Neural progenitor cell (in vitro differentiated cells): ENCODE measurements at regions not wholly inside any gene's neighbourhood (a gene's known extent, or its start where the extent isn't known, plus 50 kb on each side); places are given as distances from the start of the nearest gene placed in this dataset.

Experiments used
- DNase-seq: peaks from one replicate; pipeline ENCODE4 v3.0.0-alpha.2; 2016; ENCODE audit warnings: low spot score
- H2AFZ ChIP-seq: fragments of 200-600 bp; sonication (generic); replicated peaks from 2 replicates; pipeline ENCODE4 v1.6.1; 2016; ENCODE audit warnings: antibody characterized with exemption
- H3F3A ChIP-seq: fragments of 200-600 bp; sonication (generic); 2 replicates; pipeline ENCODE4 v1.6.1; 2016; ENCODE audit warnings: antibody characterized with exemption, low read depth
- H3K27ac ChIP-seq: fragments of 200-600 bp; sonication (generic); 2 replicates; pipeline ENCODE4 v1.5.1; 2016; ENCODE audit warnings: mild to moderate bottlenecking
- H3K27me3 ChIP-seq: fragments of 200-600 bp; sonication (generic); 2 replicates; pipeline ENCODE4 v1.6.1; 2016; ENCODE audit warnings: mild to moderate bottlenecking, moderate library complexity
- H3K36me3 ChIP-seq: fragments of 200-600 bp; sonication (generic); 2 replicates; pipeline ENCODE4 v1.5.1; 2016
- H3K4me1 ChIP-seq: fragments of 200-600 bp; sonication (generic); 2 replicates; pipeline ENCODE4 v1.6.1; 2016; ENCODE audit warnings: mixed run types
- H3K4me2 ChIP-seq: fragments of 200-600 bp; sonication (generic); 2 replicates; pipeline ENCODE4 v1.6.1; 2016
- H3K4me3 ChIP-seq: fragments of 200-600 bp; sonication (generic); 2 replicates; pipeline ENCODE4 v1.5.1; 2016
- H3K79me2 ChIP-seq: fragments of 200-600 bp; sonication (generic); 2 replicates; pipeline ENCODE4 v1.6.1; 2016; ENCODE audit warnings: low read depth
- H3K9ac ChIP-seq: fragments of 200-600 bp; sonication (generic); 2 replicates; pipeline ENCODE4 v1.6.1; 2016
- H3K9me3 ChIP-seq: fragments of 200-600 bp; sonication (generic); 2 replicates; pipeline ENCODE4 v1.5.1; 2016; ENCODE audit warnings: low read depth
- H4K20me1 ChIP-seq: fragments of 200-600 bp; sonication (generic); 2 replicates; pipeline ENCODE4 v1.6.1; 2016; ENCODE audit warnings: low read depth
- H3K27ac Mint-ChIP-seq: 3 replicates; pipeline ENCODE4 v1.8.0; 2021; ENCODE audit warnings: mixed read lengths
- H3K27me3 Mint-ChIP-seq: 2 replicates; pipeline ENCODE4 v1.8.0; 2022; ENCODE audit warnings: low read depth, mild to moderate bottlenecking, inconsistent platforms, moderate library complexity, mixed read lengths; ENCODE audit not compliant: insufficient read depth
- H3K36me3 Mint-ChIP-seq: 3 replicates; pipeline ENCODE4 v1.8.0; 2021; ENCODE audit warnings: mixed read lengths
- H3K4me1 Mint-ChIP-seq: 3 replicates; pipeline ENCODE4 v1.8.0; 2021; ENCODE audit warnings: mixed read lengths
- H3K4me3 Mint-ChIP-seq: 3 replicates; pipeline ENCODE4 v1.8.0; 2021; ENCODE audit warnings: mild to moderate bottlenecking, moderate library complexity, mixed read lengths
- H3K9me3 Mint-ChIP-seq: 3 replicates; pipeline ENCODE4 v1.8.0; 2020; ENCODE audit warnings: mixed read lengths
- EZH2 ChIP-seq: fragments of 200-600 bp; sonication (generic); IDR thresholded peaks from 2 replicates; pipeline ENCODE4 v1.6.1; 2017; ENCODE audit warnings: antibody characterized with exemption, mild to moderate bottlenecking, moderate library complexity
- EZH2phosphoT487 ChIP-seq: fragments of 200-600 bp; sonication (generic); IDR thresholded peaks from 2 replicates; pipeline ENCODE4 v1.6.1; 2017; ENCODE audit warnings: antibody characterized with exemption
- TF ChIP-seq, protein P1 (sequence below): fragments of 200-600 bp; sonication (generic); IDR thresholded peaks from 2 replicates; pipeline ENCODE4 v1.5.1; 2017; ENCODE audit warnings: antibody characterized with exemption, mild to moderate bottlenecking

- H3K36me3 ChIP-seq, result no peaks in the 10 kb centered on the region
- no peaks in the 10 kb centered on the region for H3K4me1 ChIP-seq
- no peaks in the 10 kb centered on the region for H3K36me3 Mint-ChIP-seq
- peaks cover 21% of the 10 kb centered on the region for H3K9me3 Mint-ChIP-seq
- H3K27me3 ChIP-seq, result no peaks in the 10 kb centered on the region
- no peaks in the 10 kb centered on the region for H3F3A ChIP-seq
- H4K20me1 ChIP-seq, result no peaks in the 10 kb centered on the region
- no peaks in the 10 kb centered on the region for H3K79me2 ChIP-seq
- H3K4me3 Mint-ChIP-seq, result no peak overlapping the region
- H3K27ac ChIP-seq, result no peak overlapping the region
- H3K4me3 ChIP-seq, result no peak overlapping the region
- H3K27ac Mint-ChIP-seq, result no peak overlapping the region
- H2AFZ ChIP-seq, result no peak overlapping the region
- H3K9me3 ChIP-seq, result no peaks in the 10 kb centered on the region
- H3K4me1 Mint-ChIP-seq, result no peaks in the 10 kb centered on the region
- H3K27me3 Mint-ChIP-seq, result no peaks in the 10 kb centered on the region
- no peak overlapping the region for H3K4me2 ChIP-seq
- H3K9ac ChIP-seq, result no peak overlapping the region
- TF ChIP-seq EZH2, result no peak
- TF ChIP-seq EZH2phosphoT487, result no peak
- TF ChIP-seq, protein P1, sequence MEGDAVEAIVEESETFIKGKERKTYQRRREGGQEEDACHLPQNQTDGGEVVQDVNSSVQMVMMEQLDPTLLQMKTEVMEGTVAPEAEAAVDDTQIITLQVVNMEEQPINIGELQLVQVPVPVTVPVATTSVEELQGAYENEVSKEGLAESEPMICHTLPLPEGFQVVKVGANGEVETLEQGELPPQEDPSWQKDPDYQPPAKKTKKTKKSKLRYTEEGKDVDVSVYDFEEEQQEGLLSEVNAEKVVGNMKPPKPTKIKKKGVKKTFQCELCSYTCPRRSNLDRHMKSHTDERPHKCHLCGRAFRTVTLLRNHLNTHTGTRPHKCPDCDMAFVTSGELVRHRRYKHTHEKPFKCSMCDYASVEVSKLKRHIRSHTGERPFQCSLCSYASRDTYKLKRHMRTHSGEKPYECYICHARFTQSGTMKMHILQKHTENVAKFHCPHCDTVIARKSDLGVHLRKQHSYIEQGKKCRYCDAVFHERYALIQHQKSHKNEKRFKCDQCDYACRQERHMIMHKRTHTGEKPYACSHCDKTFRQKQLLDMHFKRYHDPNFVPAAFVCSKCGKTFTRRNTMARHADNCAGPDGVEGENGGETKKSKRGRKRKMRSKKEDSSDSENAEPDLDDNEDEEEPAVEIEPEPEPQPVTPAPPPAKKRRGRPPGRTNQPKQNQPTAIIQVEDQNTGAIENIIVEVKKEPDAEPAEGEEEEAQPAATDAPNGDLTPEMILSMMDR, result no peak
- DNase-seq, result no peak
Measured at GRCh38 chr12:82210882-82211281, 147.3 kb downstream of the CCDC59 start.

- H3K27ac Mint-ChIP-seq, result no peak overlapping the region
- no peak overlapping the region for H3K9ac ChIP-seq
- H4K20me1 ChIP-seq, result no peaks in the 10 kb centered on the region
- H3K4me3 Mint-ChIP-seq, result no peak overlapping the region
- no peak overlapping the region for H3K4me3 ChIP-seq
- no peaks in the 10 kb centered on the region for H3F3A ChIP-seq
- H3K27me3 ChIP-seq, result no peaks in the 10 kb centered on the region
- no peaks in the 10 kb centered on the region for H3K9me3 ChIP-seq
- no peak for DNase-seq
- H3K36me3 Mint-ChIP-seq, result no peaks in the 10 kb centered on the region
- TF ChIP-seq EZH2 (no peak), EZH2phosphoT487 (no peak)
- TF ChIP-seq, protein P1, result no peak
- no peaks in the 10 kb centered on the region for H3K79me2 ChIP-seq
- no peaks in the 10 kb centered on the region for H3K36me3 ChIP-seq
- H2AFZ ChIP-seq, result no peak overlapping the region
- no peaks in the 10 kb centered on the region for H3K4me1 ChIP-seq
- H3K27me3 Mint-ChIP-seq, result no peaks in the 10 kb centered on the region
- H3K4me1 Mint-ChIP-seq, result no peaks in the 10 kb centered on the region
- peaks cover 19% of the 10 kb centered on the region for H3K9me3 Mint-ChIP-seq
- H3K4me2 ChIP-seq, result no peak overlapping the region
- no peak overlapping the region for H3K27ac ChIP-seq
Measured at GRCh38 chr12:82209533-82209932, 148.7 kb downstream of the CCDC59 start.

DNA sequence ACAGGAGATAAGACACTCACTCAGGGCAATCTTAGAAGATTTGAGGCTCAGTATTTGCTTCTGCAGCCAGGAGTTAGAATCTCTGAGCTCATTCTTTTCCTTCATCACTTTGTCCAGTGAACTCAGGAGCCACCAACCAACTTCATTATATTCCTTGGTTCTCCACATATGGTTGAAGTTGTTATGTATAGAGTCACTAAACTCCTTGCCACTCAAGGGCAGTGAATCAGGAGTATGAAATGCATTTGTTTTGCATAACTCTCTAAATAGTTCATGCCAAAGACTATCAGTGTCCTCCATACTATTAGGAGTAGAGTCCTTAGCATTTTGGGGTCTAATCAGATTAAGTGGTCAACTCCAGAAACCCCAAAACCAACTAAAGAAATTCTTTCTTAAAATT lies 150.6 kb downstream of the CCDC59 start:
- Histone ChIP-seq H3K9me3 (no peaks in the 10 kb centered on the region), H4K20me1 (no peaks in the 10 kb centered on the region), H3K4me2 (no peak overlapping the region), H3K9ac (no peak overlapping the region), H2AFZ (no peak overlapping the region), H3F3A (no peaks in the 10 kb centered on the region), H3K4me1 (no peaks in the 10 kb centered on the region), H3K27ac (no peak overlapping the region), H3K4me3 (no peak overlapping the region), H3K27me3 (no peaks in the 10 kb centered on the region), H3K79me2 (no peaks in the 10 kb centered on the region), H3K36me3 (no peaks in the 10 kb centered on the region)
- Mint-ChIP-seq H3K27me3 (no peaks in the 10 kb centered on the region), H3K4me1 (no peaks in the 10 kb centered on the region), H3K36me3 (no peaks in the 10 kb centered on the region), H3K27ac (no peak overlapping the region), H3K4me3 (no peak overlapping the region), H3K9me3 (peaks cover 19% of the 10 kb centered on the region)
- TF ChIP-seq EZH2 (no peak), EZH2phosphoT487 (no peak)
- TF ChIP-seq, protein P1, result no peak
- no peak for DNase-seq
